22Rv1 (cell line): ENCODE measurements at regions not wholly inside any gene's neighbourhood (a gene's known extent, or its start where the extent isn't known, plus 50 kb on each side); places are given as distances from the start of the nearest gene placed in this dataset.

ENCODE experiments used
- H3K27ac ChIP-seq: fragments of 450-650 bp; 2 replicates; pipeline ENCODE4 v1.5.1; 2017
- ZFX ChIP-seq: fragments of 450-650 bp; IDR thresholded peaks from 2 replicates; pipeline ENCODE4 v1.6.1; 2017; ENCODE audit warnings: antibody characterized with exemption, borderline replicate concordance
- TF ChIP-seq, protein P1 (sequence below): fragments of 450-650 bp; IDR thresholded peaks from 2 replicates; pipeline ENCODE4 v1.5.1; 2017; ENCODE audit warnings: mild to moderate bottlenecking

DNA sequence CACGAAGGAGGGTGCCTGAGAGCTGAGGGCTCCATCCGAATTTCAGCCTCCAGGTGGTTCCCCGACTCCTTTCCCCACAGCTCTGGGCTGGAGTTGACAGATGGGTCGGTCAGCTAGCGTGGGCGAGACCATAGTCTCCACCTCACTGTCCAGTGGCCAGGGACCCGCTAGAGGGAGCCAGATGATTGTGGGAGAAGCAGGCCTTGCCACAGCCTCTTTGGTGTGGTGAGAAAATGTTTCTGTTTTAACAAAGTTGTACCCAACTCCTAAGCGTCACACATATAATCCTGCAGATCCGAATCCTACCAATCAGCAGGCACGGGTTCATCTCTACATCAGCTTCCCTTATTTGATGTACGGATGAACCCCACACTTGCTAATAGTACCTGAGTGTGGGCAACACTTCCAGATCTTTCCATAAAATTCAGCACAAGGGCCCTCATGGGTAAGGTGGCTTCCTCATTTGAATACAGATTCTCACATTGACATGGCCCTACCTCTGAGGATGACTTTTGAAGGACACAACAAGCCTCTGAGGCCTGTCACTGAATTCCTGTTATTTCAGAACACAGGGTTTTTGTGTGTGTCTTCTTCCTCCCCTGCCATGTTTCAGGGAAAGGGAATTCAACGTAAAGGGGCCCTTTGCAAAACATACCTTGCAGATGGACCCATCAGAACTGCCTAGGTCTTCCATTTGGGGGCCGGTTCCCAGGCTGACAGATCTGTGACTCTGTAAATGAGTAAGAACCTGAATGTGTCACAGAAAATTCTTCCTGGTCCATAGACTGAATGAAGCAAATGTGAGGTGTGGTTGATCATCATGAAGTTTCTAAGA is 103.2 kb upstream of the DUSP22 start:
- no peak overlapping the region for H3K27ac ChIP-seq
- TF ChIP-seq ZFX = no peak
- TF ChIP-seq, protein P1, sequence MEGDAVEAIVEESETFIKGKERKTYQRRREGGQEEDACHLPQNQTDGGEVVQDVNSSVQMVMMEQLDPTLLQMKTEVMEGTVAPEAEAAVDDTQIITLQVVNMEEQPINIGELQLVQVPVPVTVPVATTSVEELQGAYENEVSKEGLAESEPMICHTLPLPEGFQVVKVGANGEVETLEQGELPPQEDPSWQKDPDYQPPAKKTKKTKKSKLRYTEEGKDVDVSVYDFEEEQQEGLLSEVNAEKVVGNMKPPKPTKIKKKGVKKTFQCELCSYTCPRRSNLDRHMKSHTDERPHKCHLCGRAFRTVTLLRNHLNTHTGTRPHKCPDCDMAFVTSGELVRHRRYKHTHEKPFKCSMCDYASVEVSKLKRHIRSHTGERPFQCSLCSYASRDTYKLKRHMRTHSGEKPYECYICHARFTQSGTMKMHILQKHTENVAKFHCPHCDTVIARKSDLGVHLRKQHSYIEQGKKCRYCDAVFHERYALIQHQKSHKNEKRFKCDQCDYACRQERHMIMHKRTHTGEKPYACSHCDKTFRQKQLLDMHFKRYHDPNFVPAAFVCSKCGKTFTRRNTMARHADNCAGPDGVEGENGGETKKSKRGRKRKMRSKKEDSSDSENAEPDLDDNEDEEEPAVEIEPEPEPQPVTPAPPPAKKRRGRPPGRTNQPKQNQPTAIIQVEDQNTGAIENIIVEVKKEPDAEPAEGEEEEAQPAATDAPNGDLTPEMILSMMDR = peak; percentile 76

DNA sequence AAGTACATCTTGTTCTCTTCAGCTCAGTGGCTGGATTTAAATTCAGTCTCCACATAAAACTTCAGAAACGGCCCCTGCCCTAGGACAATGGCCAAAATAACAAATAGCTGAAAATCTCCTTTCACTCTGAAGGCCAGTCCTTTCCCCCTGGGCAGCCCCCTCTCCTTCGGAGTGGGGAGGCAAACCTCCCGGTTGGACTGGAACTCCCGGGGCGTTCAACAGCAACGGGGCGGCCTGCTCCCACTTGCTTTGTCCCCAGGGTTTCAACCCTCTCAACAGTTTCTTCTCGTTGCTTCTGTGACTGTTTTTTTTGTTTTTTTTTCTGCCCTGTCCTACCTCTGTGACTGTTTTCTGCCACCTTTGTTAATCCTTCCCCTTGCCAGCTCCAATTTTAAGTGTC is 102.6 kb upstream of the DUSP22 start:
- H3K27ac ChIP-seq = no peak overlapping the region

DNA sequence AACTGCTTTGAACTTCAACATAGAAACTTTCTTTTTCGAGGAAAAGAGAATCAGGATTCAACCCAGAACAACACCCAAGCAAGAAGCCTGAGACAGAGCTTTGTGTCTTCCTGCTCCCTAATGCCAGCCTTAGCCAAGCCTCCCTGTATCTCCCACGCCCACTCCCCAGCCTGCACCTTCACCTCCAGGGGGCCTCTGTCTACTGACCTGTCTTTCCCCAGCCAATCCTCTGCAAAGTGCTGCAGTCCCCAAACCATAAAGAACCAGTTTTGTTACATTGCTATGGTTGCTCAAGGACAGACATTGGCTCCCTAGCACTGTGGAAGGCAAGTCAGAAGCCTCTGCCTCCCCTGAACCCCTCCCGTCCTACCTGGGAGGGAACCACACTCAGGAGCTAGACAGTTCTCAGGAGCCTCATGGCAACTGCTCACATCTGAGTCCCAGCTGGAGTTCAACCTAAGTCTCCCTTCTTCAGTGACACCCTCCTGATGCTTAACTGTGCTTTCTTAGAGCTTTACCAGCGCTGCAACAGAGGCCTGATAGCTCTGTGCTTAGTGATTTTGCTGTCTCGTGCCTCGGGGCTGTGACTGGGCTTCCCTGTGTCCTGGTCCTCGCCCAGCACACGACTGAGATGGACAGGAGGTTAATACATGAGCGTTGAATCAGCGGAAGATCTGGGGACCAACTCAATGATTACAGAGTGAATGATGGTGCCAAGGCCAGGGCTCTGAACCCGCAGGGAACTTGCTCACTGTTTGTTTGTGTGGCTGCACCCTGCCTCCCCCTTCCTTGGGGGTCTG is 101.5 kb upstream of the DUSP22 start:
- TF ChIP-seq ZFX = no peak
- TF ChIP-seq, protein P1 = no peak
- H3K27ac ChIP-seq = no peak overlapping the region

More for the DNA sequence above, 102.6 kb upstream of the DUSP22 start:
- TF ChIP-seq, protein P1 = no peak
- no peak for TF ChIP-seq ZFX

DNA sequence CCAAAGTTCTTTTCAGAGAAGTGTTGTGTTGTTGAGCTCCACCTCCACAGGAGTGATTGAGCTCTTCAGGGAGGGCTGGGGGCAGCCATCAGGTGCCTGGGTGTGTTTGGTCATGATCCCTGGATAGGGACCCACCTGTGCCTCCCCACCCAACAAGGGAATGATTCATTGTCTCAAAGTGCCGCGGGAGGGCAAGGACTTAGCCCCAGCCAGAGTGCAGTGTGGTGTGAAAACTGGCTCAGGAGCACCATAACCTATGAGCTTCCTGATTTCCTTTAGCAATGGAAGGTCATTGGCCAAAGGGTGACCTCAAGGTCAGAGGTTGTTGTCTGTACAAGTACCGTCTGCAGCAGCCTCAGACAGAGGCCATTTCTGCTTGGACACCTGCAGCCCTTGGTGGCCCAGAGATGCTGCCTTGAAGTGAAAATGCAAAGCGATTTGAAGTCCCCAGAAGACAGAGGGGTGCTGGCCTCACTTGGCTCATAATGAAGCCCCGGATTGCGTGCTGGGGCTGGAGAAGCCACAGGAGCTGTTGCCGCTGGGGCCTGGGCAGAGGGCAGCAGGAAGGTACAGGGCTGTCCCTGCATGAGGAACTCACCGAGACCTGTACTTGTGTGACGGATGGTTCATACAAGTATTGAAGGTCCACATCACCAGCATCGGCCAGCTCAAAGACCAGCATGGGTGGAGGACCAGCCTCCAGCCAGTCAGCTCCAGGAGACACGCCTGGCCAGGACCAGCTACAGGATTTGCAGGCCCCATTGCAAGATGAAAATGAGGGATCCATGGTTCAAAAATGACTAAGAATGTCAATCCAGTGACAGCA is 100.6 kb upstream of the DUSP22 start:
- TF ChIP-seq, protein P1 = no peak
- no peak for TF ChIP-seq ZFX
- no peak overlapping the region for H3K27ac ChIP-seq

DNA sequence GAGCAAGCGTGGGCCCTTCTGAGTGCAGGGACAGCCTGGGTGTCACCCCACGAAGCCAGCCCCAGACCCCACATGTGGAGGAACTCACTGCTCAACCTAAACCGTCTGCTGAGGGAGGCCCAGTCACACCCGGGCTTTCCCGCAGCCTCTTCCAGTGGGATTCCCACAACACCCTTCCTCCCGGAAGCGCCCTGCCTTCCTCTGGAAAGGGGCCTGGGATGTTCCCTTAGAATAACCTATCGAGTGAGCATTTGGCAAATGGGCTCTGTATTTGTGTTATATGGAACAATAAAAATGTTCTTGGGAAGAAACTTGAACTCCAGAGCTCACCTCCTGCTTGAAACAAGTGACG is 100.0 kb upstream of the DUSP22 start:
- TF ChIP-seq ZFX = no peak
- TF ChIP-seq, protein P1 = no peak
- no peak overlapping the region for H3K27ac ChIP-seq

DNA sequence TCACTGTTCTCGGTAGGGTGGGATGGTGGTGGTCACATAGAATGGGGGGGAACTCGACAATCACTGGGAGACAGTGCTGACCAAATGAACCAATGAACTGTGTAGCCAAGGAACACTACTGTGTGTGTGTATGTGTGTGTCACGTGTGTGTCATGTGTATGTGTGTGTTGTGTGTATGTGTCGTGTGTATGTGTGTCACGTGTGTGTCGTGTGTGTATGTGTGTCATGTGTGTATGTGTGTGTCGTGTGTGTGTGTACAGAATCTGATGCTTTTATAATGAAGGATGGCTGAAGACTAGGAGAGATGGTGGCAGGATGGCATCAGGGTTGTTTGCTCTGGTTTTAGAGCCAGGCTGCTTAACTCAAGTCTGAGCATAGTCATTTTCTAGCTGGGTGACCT is 99.1 kb upstream of the DUSP22 start:
- TF ChIP-seq ZFX = no peak
- TF ChIP-seq, protein P1 = no peak
- H3K27ac ChIP-seq = no peak overlapping the region
